ENCODE measurements at regions not wholly inside any gene's neighbourhood (a gene's known extent, or its start where the extent isn't known, plus 50 kb on each side); places are given as distances from the start of the nearest gene placed in this dataset.
"Not testable (repeated sequence)": the region's sequence is repeated elsewhere in the genome, so short reads cannot be mapped to it uniquely, and the experiment has no call there.

DNA sequence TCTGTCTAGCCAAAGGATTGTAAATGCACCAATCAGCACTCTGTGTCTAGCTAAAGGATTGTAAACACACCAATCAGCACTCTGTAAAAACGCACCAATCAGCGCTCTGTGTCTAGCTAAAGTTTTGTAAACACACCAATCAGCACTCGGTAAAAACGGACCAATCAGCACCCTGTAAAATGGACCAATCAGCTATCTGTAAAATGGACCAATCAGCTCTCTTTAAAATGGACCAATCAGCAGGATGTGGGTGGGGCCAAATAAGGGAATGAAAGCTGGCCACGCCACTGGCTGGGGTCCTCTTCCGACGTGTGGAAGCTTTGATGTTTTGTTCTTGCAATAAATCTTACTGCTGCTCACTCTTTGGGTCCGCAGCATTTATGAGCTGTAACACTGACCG, 151.1 kb upstream of the SPTLC3 start:
- TF ChIP-seq CTCF (IDR thresholded peaks at IDR 0.05; ENCODE audit: extremely low read depth in 1 of 2, insufficient read depth in 1 of 2, low read depth in 1 of 2, low read length in 2 of 2); POLR2AphosphoS5 (IDR thresholded peaks at IDR 0.05; ENCODE audit: insufficient read depth, low read depth, low read length); FOS (IDR thresholded peaks at IDR 0.05; ENCODE audit: borderline replicate concordance, insufficient read depth, low read length); POLR2A (IDR thresholded peaks at IDR 0.05; ENCODE audit: low read depth, low read length); EZH2 (IDR thresholded peaks at IDR 0.05; ENCODE audit: borderline replicate concordance, low read depth, low read length, severe bottlenecking): not testable (repeated sequence)
- TF ChIP-seq, protein P1, sequence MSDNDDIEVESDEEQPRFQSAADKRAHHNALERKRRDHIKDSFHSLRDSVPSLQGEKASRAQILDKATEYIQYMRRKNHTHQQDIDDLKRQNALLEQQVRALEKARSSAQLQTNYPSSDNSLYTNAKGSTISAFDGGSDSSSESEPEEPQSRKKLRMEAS (IDR thresholded peaks at IDR 0.05; ENCODE audit: insufficient read depth, insufficient read length): not testable (repeated sequence)
